Transverse colon (tissue), 4 donors: ENCODE measurements at regions not wholly inside any gene's neighbourhood (a gene's known extent, or its start where the extent isn't known, plus 50 kb on each side); places are given as distances from the start of the nearest gene placed in this dataset.

Experiments used
- DNase-seq: peaks from one replicate; pipeline ENCODE4 v3.0.0-alpha.2; 2019
- H3K27ac ChIP-seq, 4 donors: fragments of 200-600 bp; sonication (generic); 2 replicates each; pipeline ENCODE4 v1.5.1; 2016 to 2018; ENCODE audit warnings: inconsistent platforms in 4 of 4
- H3K27me3 ChIP-seq: fragments of 200-600 bp; sonication (generic); 2 replicates; pipeline ENCODE4 v1.5.1; 2017; ENCODE audit warnings: inconsistent platforms
- H3K36me3 ChIP-seq, 4 donors: fragments of 200-600 bp; sonication (generic); 2 replicates each; pipeline ENCODE4 v1.5.1; 2017 to 2019; ENCODE audit warnings: inconsistent platforms in 4 of 4
- H3K4me1 ChIP-seq, 4 donors: fragments of 200-600 bp; sonication (generic); 2 replicates each; pipeline ENCODE4 v1.5.1; 2017 to 2020; ENCODE audit warnings: inconsistent platforms in 4 of 4
- H3K4me3 ChIP-seq, 4 donors: fragments of 200-600 bp; sonication (generic); 1 replicate in 1 of 4; 2 replicates in 3 of 4; pipeline versions ENCODE4 v1.5.1 to v1.6.1; 2017 to 2019; ENCODE audit warnings: inconsistent platforms in 4 of 4
- H3K9me3 ChIP-seq, 2 donors: fragments of 200-600 bp; sonication (generic); 2 replicates each; pipeline ENCODE4 v1.5.1; 2017 to 2019; ENCODE audit warnings: inconsistent platforms in 2 of 2
- EP300 ChIP-seq: sonication (generic); formaldehyde crosslinking; IDR thresholded peaks from one replicate; pipeline ENCODE4 v1.6.1; 2017; ENCODE audit warnings: antibody characterized with exemption, low read depth
- POLR2A ChIP-seq: fragments of 450-650 bp; IDR thresholded peaks from one replicate; pipeline ENCODE4 v1.6.1; 2016; ENCODE audit warnings: antibody characterized with exemption, mild to moderate bottlenecking, moderate library complexity
- POLR2AphosphoS5 ChIP-seq, 3 donors: sonication (generic); formaldehyde crosslinking; IDR thresholded peaks; one replicate each; pipeline ENCODE4 v1.6.1; 2016; ENCODE audit warnings: antibody characterized with exemption in 3 of 3
- WGBS, 2 donors: methylation state at CpG; one replicate each; pipeline ENCODE4 v1.1.5; 2018; ENCODE audit warnings: low coverage in 1 of 2; 5-methylcytosine and 5-hydroxymethylcytosine counted together
- in situ Hi-C, 4 donors: fragments of 200-750 bp; cut with MboI; loops; one replicate each; pipeline versions ENCODE4 v1.15.0 to v1.15.1; 2017; ENCODE audit warnings: low sequenced_read_pairs in 3 of 4, low pct_ligation_motif_present in 1 of 4, low pct_unique_long_range_greater_than_20kb in 1 of 4
- intact Hi-C: fragments of 100-400 bp; cut with DNase I; formaldehyde crosslinking; loops from one replicate; pipeline ENCODE4 v1.15.1; 2023; ENCODE audit warnings: low total_unique reads
- TF ChIP-seq, protein P1 (sequence below), 5 experiments: fragments of 200-600 bp in 3 of 5; fragments of 450-650 bp in 2 of 5; sonication (generic) in 3 of 5; IDR thresholded peaks; 1 replicate in 2 of 5; 2 replicates in 3 of 5; pipeline ENCODE4 v1.5.1; 2016 to 2017; ENCODE audit warnings: antibody characterized with exemption in 5 of 5, inconsistent platforms in 3 of 5, mild to moderate bottlenecking in 2 of 5, moderate library complexity in 1 of 5

DNA sequence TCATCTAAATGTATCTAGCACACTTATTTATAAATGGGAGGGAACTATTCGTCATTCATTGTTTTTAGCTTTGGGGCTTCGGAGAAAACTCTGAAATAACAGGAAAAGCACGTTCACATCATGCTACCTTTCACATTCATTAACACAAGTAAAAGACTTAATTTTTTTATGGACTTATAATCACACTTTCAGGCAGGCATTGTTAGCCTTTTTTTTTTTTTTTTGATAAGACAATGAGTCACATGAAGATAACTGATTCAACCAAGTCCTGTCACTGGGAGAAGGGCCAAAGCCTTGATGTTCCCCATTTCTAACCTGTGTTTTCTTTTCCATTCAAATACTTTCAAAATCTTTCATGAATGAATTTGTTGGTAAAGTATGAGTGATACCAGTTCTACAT, 631.3 kb upstream of the CA10 start:
- TF ChIP-seq EP300 (no peak), POLR2A (no peak), POLR2AphosphoS5 (IDR thresholded peaks at IDR 0.05) (no peak)
- TF ChIP-seq, protein P1, sequence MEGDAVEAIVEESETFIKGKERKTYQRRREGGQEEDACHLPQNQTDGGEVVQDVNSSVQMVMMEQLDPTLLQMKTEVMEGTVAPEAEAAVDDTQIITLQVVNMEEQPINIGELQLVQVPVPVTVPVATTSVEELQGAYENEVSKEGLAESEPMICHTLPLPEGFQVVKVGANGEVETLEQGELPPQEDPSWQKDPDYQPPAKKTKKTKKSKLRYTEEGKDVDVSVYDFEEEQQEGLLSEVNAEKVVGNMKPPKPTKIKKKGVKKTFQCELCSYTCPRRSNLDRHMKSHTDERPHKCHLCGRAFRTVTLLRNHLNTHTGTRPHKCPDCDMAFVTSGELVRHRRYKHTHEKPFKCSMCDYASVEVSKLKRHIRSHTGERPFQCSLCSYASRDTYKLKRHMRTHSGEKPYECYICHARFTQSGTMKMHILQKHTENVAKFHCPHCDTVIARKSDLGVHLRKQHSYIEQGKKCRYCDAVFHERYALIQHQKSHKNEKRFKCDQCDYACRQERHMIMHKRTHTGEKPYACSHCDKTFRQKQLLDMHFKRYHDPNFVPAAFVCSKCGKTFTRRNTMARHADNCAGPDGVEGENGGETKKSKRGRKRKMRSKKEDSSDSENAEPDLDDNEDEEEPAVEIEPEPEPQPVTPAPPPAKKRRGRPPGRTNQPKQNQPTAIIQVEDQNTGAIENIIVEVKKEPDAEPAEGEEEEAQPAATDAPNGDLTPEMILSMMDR (IDR thresholded peaks at IDR 0.05): no peak
- Histone ChIP-seq H3K27me3 (no peaks in the 10 kb centered on the region), H3K27ac (no peak overlapping the region), H3K9me3 (no peaks in the 10 kb centered on the region), H3K36me3 (no peaks in the 10 kb centered on the region), H3K4me1 (no peaks in the 10 kb centered on the region), H3K4me3 (no peak overlapping the region)
- 61 to 69% methylated on average over 3 of the region's 3 CpGs for WGBS, 2 donors
- no peak for DNase-seq
- intact Hi-C loops (no loop called here), in situ Hi-C loops (no loop called here)

DNA sequence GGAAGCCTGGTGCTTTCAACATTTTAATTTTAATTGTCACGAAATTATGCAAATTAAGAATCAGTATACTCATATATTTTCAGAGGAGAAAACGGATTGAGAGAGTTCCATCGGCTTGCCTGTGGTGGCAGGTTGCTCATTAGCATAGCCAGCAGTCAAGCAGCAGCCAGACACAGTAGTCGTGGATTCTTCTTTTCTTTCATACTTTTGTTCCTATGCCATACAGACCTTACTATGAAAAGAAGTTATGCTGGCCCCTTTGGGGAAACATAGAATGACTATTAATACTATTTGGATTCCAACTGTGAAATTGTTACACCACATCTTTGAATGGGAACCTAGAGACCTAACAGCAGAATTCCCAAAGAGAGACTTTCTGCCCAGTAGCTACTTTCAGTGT, 617.7 kb upstream of the CA10 start:
- DNase-seq: no peak
- Histone ChIP-seq H3K36me3 (no peaks in the 10 kb centered on the region), H3K27ac (no peak overlapping the region), H3K27me3 (no peaks in the 10 kb centered on the region), H3K4me3 (no peak overlapping the region), H3K4me1 (no peaks in the 10 kb centered on the region), H3K9me3 (no peaks in the 10 kb centered on the region)
- intact Hi-C loops: no loop called here
- TF ChIP-seq, protein P1 (IDR thresholded peaks at IDR 0.05): no peak
- TF ChIP-seq EP300 (no peak), POLR2A (no peak), POLR2AphosphoS5 (IDR thresholded peaks at IDR 0.05) (no peak)
- 60 to 72% methylated on average over 4 of the region's 4 CpGs for WGBS, 2 donors
- in situ Hi-C loops: no loop called here

DNA sequence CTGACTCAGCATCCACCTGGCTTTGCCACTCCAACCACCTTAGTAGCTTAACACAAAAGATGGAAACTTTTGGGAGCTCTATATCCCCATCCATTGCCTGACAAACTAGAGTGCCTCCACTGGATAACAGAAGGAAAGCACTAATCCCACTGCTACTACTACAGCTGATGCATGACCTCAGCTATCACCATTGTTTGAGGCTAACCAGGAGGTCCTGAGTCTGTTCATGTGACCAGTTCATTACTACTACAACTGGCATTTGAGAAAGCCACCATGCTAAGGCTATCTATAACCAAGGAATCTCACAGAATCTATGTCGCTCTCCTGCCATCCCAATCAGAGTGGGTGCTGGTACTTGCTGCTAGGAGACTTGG, 604.3 kb upstream of the CA10 start:
- H3K4me3 ChIP-seq: no peak overlapping the region
- H3K27ac ChIP-seq: no peak overlapping the region
- DNase-seq: no peak
- H3K4me1 ChIP-seq: peaks cover 0 to 3% (median 0%) of the 10 kb centered on the region in 4 donors
- intact Hi-C loops: no loop called here
- H3K27me3 ChIP-seq: no peaks in the 10 kb centered on the region
- H3K36me3 ChIP-seq: no peaks in the 10 kb centered on the region
- H3K9me3 ChIP-seq: peaks cover 4 to 7% of the 10 kb centered on the region in 2 donors
- WGBS, 2 donors: 80% methylated on average over 1 of the region's 1 CpG; no CpG with 5 or more reads in 1 of the 2 donors
- in situ Hi-C loops: no loop called here
- TF ChIP-seq POLR2AphosphoS5 (IDR thresholded peaks at IDR 0.05) (no peak), POLR2A (no peak), EP300 (no peak)
- TF ChIP-seq, protein P1 (IDR thresholded peaks at IDR 0.05): no peak

DNA sequence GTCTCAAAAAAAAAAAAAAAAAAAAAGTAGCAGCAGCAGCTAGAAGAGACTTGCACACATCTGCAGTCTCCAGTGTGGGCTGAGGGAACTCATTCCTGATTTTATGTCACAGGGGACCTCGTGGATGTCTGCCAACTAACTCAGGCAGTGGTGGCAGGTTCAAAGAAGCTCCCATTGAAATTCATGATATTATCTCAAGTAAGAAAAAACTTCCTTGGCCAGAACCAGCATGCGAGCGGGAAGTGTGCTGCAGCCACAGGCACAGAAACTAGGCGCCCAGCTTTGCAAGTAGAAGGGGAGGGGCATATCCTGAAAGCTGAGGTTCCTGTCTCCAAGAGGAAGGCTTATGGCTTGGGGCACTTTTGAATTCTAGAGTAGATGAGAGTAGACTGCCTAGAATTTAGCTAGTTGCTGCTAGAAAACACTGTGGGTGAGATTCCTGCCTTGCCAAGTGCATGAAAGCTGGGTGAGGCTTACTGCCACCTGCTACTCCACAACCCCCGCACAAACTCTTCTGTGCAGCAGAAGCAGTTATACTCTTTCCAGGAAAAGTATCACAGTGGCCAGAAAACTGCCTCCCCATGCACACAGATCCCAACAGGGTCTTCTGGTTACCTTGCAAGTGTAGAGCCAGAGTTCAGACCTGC, 603.8 kb upstream of the CA10 start:
- in situ Hi-C loops: no loop called here
- H3K36me3 ChIP-seq: no peaks in the 10 kb centered on the region
- 57 to 61% methylated on average over 4 to 5 of the region's 5 CpGs for WGBS, 2 donors
- no peaks in the 10 kb centered on the region for H3K27me3 ChIP-seq
- peaks cover 4 to 7% of the 10 kb centered on the region in 2 donors for H3K9me3 ChIP-seq
- DNase-seq: no peak
- H3K27ac ChIP-seq: no peak overlapping the region
- intact Hi-C loops: no loop called here
- peaks cover 0 to 3% (median 0%) of the 10 kb centered on the region in 4 donors for H3K4me1 ChIP-seq
- H3K4me3 ChIP-seq: no peak overlapping the region
- TF ChIP-seq, protein P1 (IDR thresholded peaks at IDR 0.05): no peak
- no peak for TF ChIP-seq POLR2A
- TF ChIP-seq EP300: no peak
- TF ChIP-seq POLR2AphosphoS5 (IDR thresholded peaks at IDR 0.05): no peak
